Tibial artery (tissue), 4 donors: ENCODE measurements at regions not wholly inside any gene's neighbourhood (a gene's known extent, or its start where the extent isn't known, plus 50 kb on each side); places are given as distances from the start of the nearest gene placed in this dataset.

Source experiments
- DNase-seq, 2 donors: peaks; one replicate each; pipeline ENCODE4 v3.0.0-alpha.2; 2019
- H3K27ac ChIP-seq, 2 donors: fragments of 200-600 bp; sonication (generic) in 1 of 2; 1 replicate in 1 of 2; 2 replicates in 1 of 2; pipeline ENCODE4 v1.5.1; 2018 to 2019; ENCODE audit warnings: mild to moderate bottlenecking in 1 of 2
- H3K27me3 ChIP-seq, 2 donors: fragments of 200-600 bp; sonication (generic) in 1 of 2; one replicate each; pipeline versions ENCODE4 v1.5.1 to v1.6.0; 2016 to 2019
- H3K36me3 ChIP-seq, 3 donors: fragments of 200-600 bp; sonication (generic) in 2 of 3; one replicate each; pipeline ENCODE4 v1.5.1; 2016 to 2019; ENCODE audit warnings: mild to moderate bottlenecking in 2 of 3
- H3K4me1 ChIP-seq, 4 donors: fragments of 200-600 bp; sonication (generic) in 2 of 4; 1 replicate in 3 of 4; 2 replicates in 1 of 4; pipeline ENCODE4 v1.5.1; 2016 to 2019
- H3K4me3 ChIP-seq, 2 donors: fragments of 200-600 bp; sonication (generic) in 1 of 2; 1 replicate in 1 of 2; 2 replicates in 1 of 2; pipeline ENCODE4 v1.5.1; 2018 to 2019; ENCODE audit warnings: mild to moderate bottlenecking in 2 of 2
- H3K9me3 ChIP-seq, 3 donors: fragments of 200-600 bp; sonication (generic) in 1 of 3; one replicate each; pipeline ENCODE4 v1.5.1; 2016 to 2019
- CTCF ChIP-seq, 2 experiments: fragments of 200-600 bp in 1 of 2; fragments of 450-650 bp in 1 of 2; IDR thresholded peaks; one replicate each; pipeline ENCODE4 v1.5.1; 2017 to 2019; ENCODE audit warnings: antibody characterized with exemption in 2 of 2, mild to moderate bottlenecking in 1 of 2, moderate library complexity in 1 of 2
- intact Hi-C: fragments of 100-400 bp; cut with DNase I; formaldehyde crosslinking; loops from one replicate; pipeline ENCODE4 v1.15.0; 2023; ENCODE audit warnings: low total_unique reads

GRCh38 chrX:95218976-95219375 lies 1465.7 kb upstream of the DIAPH2 start:
- H3K27me3 ChIP-seq, result no peaks in the 10 kb centered on the region
- intact Hi-C loops, result no loop called here
- no peak for TF ChIP-seq CTCF (IDR thresholded peaks at IDR 0.05)
- no peaks in the 10 kb centered on the region for H3K36me3 ChIP-seq
- no peaks in the 10 kb centered on the region for H3K4me1 ChIP-seq
- H3K9me3 ChIP-seq, result no peaks in the 10 kb centered on the region
- DNase-seq, result no peak
- H3K27ac ChIP-seq, result no peak overlapping the region
- H3K4me3 ChIP-seq, result no peak overlapping the region

- intact Hi-C loops, result no loop called here
- H3K36me3 ChIP-seq, result no peaks in the 10 kb centered on the region
Measured at GRCh38 chrX:95248386-95248785, 1436.3 kb upstream of the DIAPH2 start.

GRCh38 chrX:95290455-95290854 lies 1394.2 kb upstream of the DIAPH2 start:
- Histone ChIP-seq H3K4me1 (no peaks in the 10 kb centered on the region), H3K27me3 (no peaks in the 10 kb centered on the region), H3K27ac (no peak overlapping the region), H3K9me3 (peaks cover 0 to 5% (median 0%) of the 10 kb centered on the region in 3 donors), H3K36me3 (no peaks in the 10 kb centered on the region), H3K4me3 (no peak overlapping the region)
- DNase-seq, result no peak
- no peak for TF ChIP-seq CTCF (IDR thresholded peaks at IDR 0.05)
- intact Hi-C loops, result no loop called here

More at GRCh38 chrX:95248386-95248785, 1436.3 kb upstream of the DIAPH2 start:
- no peaks in the 10 kb centered on the region for H3K9me3 ChIP-seq
- no peak for TF ChIP-seq CTCF (IDR thresholded peaks at IDR 0.05)
- H3K27ac ChIP-seq, result no peak overlapping the region
- DNase-seq, result no peak
- no peaks in the 10 kb centered on the region for H3K4me1 ChIP-seq
- H3K27me3 ChIP-seq, result no peaks in the 10 kb centered on the region
- no peak overlapping the region for H3K4me3 ChIP-seq

GRCh38 chrX:95291561-95291960 lies 1393.1 kb upstream of the DIAPH2 start:
- Histone ChIP-seq H3K27ac (no peak overlapping the region), H3K4me1 (no peaks in the 10 kb centered on the region), H3K27me3 (no peaks in the 10 kb centered on the region), H3K36me3 (no peaks in the 10 kb centered on the region), H3K4me3 (no peak overlapping the region), H3K9me3 (peaks cover 0 to 5% (median 4%) of the 10 kb centered on the region in 3 donors)
- no peak for TF ChIP-seq CTCF (IDR thresholded peaks at IDR 0.05)
- intact Hi-C loops, result no loop called here
- DNase-seq, result no peak

GRCh38 chrX:95318882-95319281 lies 1365.8 kb upstream of the DIAPH2 start:
- DNase-seq, result no peak
- no peaks in the 10 kb centered on the region for H3K9me3 ChIP-seq
- intact Hi-C loops, result loop anchor here (2.0 kb wide), 1 partner anchor 66 kb away; no protein-coding TSS in a partner anchor
- TF ChIP-seq CTCF (IDR thresholded peaks at IDR 0.05), result no peak
- H3K36me3 ChIP-seq, result no peaks in the 10 kb centered on the region
- H3K27me3 ChIP-seq, result no peaks in the 10 kb centered on the region
- H3K4me1 ChIP-seq, result no peaks in the 10 kb centered on the region
- H3K27ac ChIP-seq, result no peak overlapping the region
- no peak overlapping the region for H3K4me3 ChIP-seq

- Histone ChIP-seq H3K4me1 (no peaks in the 10 kb centered on the region), H3K9me3 (peaks cover 0 to 15% (median 0%) of the 10 kb centered on the region in 3 donors), H3K27me3 (no peaks in the 10 kb centered on the region), H3K4me3 (no peak overlapping the region), H3K36me3 (no peaks in the 10 kb centered on the region), H3K27ac (no peak overlapping the region)
- no peak for DNase-seq
- intact Hi-C loops, result no loop called here
- TF ChIP-seq CTCF (IDR thresholded peaks at IDR 0.05), result no peak
Measured at GRCh38 chrX:95325185-95325584, 1359.5 kb upstream of the DIAPH2 start.
